Forelimb muscle (tissue), 1 donor: ENCODE measurements at regions not wholly inside any gene's neighbourhood (a gene's known extent, or its start where the extent isn't known, plus 50 kb on each side); places are given as distances from the start of the nearest gene placed in this dataset.
"Not testable (repeated sequence)": the region's sequence is repeated elsewhere in the genome, so short reads cannot be mapped to it uniquely, and the experiment has no call there.

Experiments
- DNase-seq: peaks from one replicate; pipeline ENCODE4 v3.0.0-alpha.2; 2013; ENCODE audit warnings: low read depth

GRCh38 chr12:58069268-58069963, 128.0 kb downstream of the ATP23 start:
- DNase-seq = peak; percentile 69

- DNase-seq = no peak
Measured at GRCh38 chr12:58071994-58072393, 130.6 kb downstream of the ATP23 start.

DNA sequence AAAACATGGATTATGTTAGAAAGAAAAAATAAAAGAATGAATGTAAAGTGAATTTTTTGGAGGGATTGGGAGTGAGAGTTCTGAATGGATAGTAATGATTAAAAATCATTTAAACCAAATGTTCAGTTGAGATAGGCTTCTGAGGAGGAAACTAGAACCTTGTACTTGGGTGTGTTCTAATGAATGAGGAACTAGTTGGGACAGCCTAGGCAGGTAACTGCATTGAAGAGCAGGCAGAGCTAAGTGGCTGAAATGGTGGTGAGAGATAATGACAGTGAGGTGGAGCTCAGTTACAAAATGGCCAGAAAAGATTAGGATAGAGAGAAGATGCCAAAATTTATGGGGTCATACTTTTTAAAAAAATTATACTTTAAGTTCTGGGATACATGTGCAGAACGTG, 132.9 kb downstream of the ATP23 start:
- DNase-seq = no peak

DNA sequence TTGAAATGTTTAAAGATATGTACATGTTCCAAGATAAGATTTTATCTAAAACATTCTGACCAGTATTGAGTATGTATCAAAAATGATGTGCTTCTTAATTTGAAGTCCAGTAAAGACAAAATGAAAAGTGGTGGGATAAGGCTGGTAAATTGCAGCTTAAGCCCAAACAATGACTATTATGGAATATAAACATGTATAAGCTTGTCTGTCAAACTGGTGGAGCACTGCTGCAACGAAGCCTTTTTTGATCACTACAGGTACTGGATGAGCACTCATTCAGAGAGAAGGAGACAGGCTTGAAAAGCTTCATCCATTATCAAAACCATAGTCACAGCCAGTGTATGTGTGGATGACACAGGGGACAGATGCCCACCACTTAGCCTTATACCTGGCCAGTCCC, 138.4 kb downstream of the ATP23 start:
- DNase-seq = no peak

DNA sequence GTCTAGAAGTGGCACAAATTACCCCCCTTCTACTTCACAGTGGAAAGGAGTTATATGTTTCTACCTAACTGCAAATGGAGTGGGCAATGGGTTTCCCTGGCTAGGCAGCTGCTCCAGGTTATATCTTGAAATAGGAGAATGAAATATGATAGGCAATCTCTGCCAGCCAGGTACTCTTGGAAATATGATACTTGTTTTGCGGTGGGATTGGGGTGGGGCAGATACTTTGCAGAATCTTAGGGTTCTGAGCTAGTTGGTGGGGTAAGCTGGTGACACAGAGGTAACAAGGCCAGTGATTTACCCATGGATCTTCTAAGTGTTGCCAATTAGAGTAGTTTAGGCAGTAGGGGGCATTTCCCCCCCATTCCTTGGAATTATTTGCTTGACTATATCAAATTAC, 140.1 kb downstream of the ATP23 start:
- no peak for DNase-seq

- DNase-seq = no peak
Measured at GRCh38 chr12:58082996-58083395, 141.6 kb downstream of the ATP23 start.

- DNase-seq = no peak
Measured at GRCh38 chr12:58086006-58086405, 144.6 kb downstream of the ATP23 start.

DNA sequence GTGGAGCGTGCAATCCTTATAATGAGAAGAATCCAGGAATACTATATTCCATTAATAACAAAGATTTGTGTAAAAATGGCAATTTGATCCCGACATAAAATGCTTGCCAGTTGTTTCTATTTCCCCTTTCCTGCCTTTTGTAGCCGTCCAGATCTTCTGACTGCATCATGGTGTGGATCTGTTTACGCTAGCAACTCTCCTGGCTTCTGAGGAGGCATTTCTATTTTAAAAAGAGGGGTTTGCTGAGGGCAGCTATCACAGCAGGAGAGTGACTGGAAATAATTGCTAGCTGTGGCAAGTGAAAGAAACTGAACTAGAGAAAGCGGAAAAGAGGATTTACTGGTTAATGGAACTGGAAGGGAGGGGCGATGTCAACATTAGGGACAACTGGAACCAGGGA, 145.6 kb downstream of the ATP23 start:
- DNase-seq = no peak

DNA sequence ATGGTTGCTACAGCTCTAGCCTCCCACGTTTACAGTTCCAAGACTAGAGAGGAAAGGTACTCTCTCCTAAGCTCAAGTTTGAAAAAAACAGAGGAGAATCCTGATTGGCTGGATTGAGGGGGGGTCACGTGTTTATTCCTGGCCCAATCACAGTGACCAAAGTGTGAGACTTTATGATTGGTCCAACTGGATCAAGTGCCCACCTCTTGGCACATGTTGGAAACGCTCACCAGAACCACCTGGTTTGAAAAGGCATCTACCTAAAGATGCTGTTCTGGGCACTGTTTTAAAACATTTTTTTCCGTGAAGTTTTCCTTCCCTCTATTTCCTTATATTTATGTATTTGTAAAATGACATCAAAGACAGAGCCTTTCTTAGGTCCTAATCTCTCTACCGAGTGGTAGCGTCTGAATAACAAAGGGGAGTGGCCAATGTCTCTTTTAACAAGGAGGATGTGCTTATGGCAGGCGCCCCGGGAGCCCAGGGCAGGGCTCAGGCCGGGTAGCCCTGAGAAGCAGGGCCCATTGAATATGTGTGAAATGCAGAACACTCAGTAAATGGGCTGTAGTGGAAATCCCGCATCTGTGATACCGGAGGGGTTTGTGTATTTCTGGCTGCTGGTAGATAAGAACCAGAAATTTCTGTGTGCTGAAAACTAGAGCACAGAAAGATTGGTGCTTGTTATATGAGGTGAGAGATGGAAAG, 146.2 kb downstream of the ATP23 start:
- no peak for DNase-seq

- DNase-seq = no peak
Measured at GRCh38 chr12:58089588-58089987, 148.2 kb downstream of the ATP23 start.

DNA sequence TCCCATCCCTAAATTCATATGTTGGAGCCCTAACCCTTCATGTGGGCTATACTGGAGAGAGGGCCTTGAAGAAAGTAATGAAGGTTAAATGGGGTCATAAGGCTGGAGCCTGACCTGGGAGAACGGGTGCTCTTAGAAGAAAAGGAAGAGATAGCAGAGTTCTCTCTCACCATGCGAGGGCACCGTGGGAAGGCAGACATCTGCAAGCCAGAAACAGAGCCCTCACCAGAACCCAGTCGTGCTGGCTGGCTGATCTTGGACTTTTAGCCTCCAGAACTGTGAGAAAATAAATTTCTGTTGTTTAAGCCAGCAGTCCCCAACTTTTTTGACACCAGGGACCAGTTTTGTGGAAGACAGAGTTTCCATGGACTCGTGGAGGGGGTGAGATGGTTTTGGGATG, 149.3 kb downstream of the ATP23 start:
- no peak for DNase-seq

DNA sequence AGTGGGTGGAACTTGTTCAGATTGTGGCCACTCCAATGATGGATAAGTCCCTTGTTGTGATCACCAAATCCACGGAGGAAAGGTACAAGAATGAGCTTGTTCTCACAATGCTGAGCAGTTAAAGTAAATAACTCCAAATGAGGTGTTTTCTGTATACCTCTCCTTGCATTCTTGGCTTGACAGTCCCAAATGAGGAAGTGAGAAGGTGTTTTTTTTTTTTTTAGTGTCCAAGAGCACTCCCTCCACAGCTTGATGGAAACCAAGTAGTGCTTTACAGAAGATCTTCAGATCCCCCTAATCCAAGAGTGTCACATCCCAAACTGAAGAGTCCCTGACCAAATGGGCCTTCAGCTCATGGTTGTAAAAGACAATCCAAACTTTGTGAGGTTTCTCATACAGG, 153.6 kb downstream of the ATP23 start:
- DNase-seq = no peak

GRCh38 chr12:58097741-58098140, 156.4 kb downstream of the ATP23 start:
- no peak for DNase-seq

DNA sequence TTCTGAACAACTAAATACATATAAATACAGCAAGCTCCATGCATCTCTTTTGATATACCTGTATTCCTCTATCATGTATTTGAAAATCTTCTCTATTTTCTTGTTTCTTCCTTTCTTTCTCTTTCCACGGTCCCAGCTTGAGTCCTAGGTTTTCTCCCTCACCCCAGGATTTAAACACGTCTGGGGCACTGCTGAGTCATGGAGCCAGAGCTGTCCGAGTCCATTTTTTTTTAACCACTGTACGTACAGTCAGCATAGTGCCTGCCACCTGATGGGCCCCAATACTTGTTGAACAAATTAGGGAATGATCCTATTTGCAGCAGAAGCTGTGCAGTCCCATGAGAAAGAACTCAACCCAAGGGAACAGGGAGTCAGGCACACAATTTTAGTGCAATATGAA, 158.1 kb downstream of the ATP23 start:
- DNase-seq = no peak

DNA sequence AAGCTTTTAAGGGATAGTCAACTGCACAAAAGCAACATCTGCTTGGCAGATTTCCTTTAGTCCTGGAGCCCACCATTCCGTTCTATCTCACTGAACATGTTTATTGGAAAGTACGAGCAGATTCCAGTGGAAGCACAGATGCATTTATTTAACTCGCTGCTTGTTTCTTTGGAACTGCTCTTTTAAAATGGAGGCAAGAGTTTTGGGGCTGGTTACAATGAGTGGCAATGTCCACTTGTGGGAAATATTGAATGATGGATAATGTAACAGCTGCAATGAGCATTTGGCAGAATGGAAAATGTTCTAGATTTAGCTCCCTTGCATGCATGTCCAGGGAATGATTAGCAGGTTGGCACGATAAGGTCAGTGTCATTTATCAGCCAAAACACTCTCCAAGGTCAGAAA, 163.0 kb downstream of the ATP23 start:
- peak; percentile 52 for DNase-seq

DNA sequence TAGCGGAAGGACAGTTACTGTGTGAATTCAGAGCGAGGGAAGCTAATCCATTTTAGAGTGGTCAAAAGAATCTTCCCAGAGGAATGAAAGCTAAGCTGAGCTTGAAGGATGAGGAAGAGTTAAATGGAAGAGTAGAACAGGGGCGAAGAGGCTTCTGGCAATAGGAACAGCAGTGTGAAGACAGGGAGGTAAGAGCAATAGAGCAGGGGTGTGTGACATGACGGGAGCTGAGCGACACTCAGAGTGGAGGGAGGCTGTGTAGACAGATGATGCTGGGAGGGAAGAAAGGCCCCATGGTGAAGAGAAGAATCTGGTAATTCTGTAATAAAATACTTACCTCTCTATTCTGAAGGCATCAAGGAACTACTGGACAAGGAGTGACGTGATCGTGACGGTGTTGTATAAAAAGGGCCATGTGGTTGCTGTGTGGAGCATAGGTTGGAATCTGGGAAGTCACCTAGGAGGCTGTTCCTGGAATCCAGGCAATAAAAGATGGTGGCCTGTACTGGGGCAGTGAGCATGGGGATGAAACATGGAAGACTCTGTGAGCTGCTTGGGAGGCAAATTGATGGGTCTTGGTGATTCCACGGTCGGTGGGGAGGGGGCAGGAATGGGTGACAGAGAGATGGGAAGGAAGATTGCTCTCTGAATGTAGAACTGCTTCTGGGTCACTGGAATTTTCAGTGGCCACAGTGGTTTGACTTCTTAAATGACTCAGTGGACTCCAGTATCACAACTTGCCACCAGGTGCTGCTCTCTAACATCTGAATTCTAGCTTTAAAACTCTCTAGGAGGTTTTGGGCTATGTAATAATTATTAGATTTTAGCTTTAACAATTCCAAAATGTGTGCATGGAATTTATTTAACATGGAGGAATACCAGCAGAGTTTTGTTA, 164.1 kb downstream of the ATP23 start:
- DNase-seq = no peak

GRCh38 chr12:58106195-58106594, 164.8 kb downstream of the ATP23 start:
- no peak for DNase-seq

DNA sequence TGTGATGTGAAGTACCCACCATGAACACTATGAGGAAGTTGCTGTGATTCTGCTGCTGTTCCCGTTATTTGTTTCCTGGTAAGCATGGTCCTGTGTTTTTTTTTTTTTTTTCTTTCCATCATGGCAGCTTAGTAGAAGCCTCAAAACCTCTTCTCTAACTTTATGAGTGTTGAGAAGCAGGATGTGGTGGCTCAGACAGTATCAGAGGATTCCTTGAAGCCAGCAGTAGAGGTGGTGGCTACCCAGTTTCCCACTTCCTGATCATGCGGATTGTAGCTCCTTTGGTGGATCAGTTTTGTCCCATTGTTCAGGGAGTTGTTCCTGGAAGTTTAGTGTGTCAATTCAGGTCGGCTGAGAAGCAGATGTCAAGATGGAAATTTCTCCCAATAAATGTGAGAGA, 175.8 kb downstream of the ATP23 start:
- DNase-seq = no peak

DNA sequence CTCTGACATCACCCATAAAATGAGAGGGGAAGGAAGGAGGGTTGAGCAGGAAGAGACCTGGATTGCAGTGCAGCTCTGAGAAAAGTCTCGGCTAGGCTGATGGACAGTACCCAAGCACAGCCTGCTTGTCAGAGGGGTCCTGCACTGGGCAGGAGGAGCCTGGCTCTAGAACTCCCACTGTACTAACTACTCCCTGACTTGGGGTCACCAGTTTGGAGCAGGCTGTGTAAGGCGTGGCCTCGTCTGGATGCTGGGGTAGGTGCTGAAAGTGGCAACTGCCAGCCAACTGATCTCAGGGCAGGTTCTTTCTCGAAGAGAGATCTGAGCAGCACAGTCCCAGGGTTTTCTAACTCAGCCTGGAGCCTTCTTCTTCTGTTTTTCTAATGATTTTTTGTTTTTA, 176.3 kb downstream of the ATP23 start:
- DNase-seq = no peak

DNA sequence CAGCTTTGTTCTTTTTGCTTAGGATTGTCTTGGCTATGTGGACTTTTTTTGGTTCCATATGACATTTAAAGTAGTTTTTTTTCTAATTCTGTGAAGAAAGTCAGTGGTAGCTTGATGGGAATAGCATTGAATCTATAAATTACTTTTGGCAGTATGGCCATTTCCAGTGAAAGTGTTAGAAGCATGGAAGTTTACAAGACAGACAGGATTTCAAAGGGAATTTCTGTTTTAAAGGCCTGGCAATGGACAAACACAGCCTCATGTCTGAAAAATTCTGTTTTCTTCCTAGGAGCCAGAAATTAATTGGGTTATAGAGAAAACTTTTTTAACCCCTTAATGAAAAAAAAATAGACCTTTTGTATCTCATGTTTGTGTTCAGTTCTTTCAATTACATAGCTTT, 184.4 kb downstream of the ATP23 start:
- not testable (repeated sequence) for DNase-seq

GRCh38 chr12:58131986-58132755, 190.8 kb downstream of the ATP23 start:
- DNase-seq = no peak

GRCh38 chr12:58138424-58138823, 197.1 kb downstream of the ATP23 start:
- DNase-seq = no peak
